OCI-LY7 (cell line): ENCODE measurements at regions not wholly inside any gene's neighbourhood (a gene's known extent, or its start where the extent isn't known, plus 50 kb on each side); places are given as distances from the start of the nearest gene placed in this dataset.

Experiments
- BruUV-seq: library from RNA; stranded (reverse); fragments of 400-500 nt; replicated peaks from 2 replicates; lab custom pipeline; 2021; lab: Mats Ljungman, UMichigan
- CTCF ChIA-PET: fragments of 300-600 bp; sonication (Branson Sonifier 250); formaldehyde crosslinking; loops from one replicate; lab custom pipeline; 2022; ENCODE audit warnings: antibody characterized with exemption; ENCODE audit not compliant: unreplicated experiment; lab: Charles Lee
- POLR2A ChIA-PET: fragments of 300-600 bp; sonication (Branson Sonifier 250); formaldehyde crosslinking; loops from one replicate; lab custom pipeline; 2022; ENCODE audit warnings: antibody characterized with exemption; lab: Charles Lee
- DNase-seq: peaks from one replicate; pipeline ENCODE4 v3.0.0-alpha.2; 2015; ENCODE audit warnings: low spot score
- H2AFZ ChIP-seq: fragments of 200-600 bp; sonication (generic), shearing (Covaris generic); 2 replicates; pipeline ENCODE4 v1.6.1; 2014; ENCODE audit warnings: mild to moderate bottlenecking, antibody characterized with exemption, low read length, moderate library complexity
- H3K27ac ChIP-seq: fragments of 200-600 bp; sonication (generic); 2 replicates; pipeline ENCODE4 v1.5.1; 2014; ENCODE audit warnings: mixed run types, low read depth, mild to moderate bottlenecking, moderate library complexity, low read length, inconsistent platforms; ENCODE audit not compliant: poor library complexity, severe bottlenecking
- H3K36me3 ChIP-seq: fragments of 200-600 bp; sonication (generic); 2 replicates; pipeline ENCODE4 v1.6.1; 2014; ENCODE audit warnings: mild to moderate bottlenecking, antibody characterized with exemption, low read length, moderate library complexity, mixed read lengths; ENCODE audit not compliant: insufficient read depth
- H3K4me1 ChIP-seq: fragments of 200-600 bp; sonication (generic); 2 replicates; pipeline ENCODE4 v1.5.1; 2014; ENCODE audit warnings: mild to moderate bottlenecking, low read length; ENCODE audit not compliant: insufficient read depth, poor library complexity, severe bottlenecking
- H3K4me2 ChIP-seq: fragments of 200-600 bp; sonication (generic); 2 replicates; pipeline ENCODE4 v1.6.1; 2014; ENCODE audit warnings: mild to moderate bottlenecking, low read length
- H3K4me3 ChIP-seq: fragments of 200-600 bp; sonication (generic); 2 replicates; pipeline ENCODE4 v1.5.1; 2014; ENCODE audit warnings: mild to moderate bottlenecking, low read depth, low read length; ENCODE audit not compliant: poor library complexity, severe bottlenecking
- H3K79me2 ChIP-seq: fragments of 200-600 bp; sonication (generic); 2 replicates; pipeline ENCODE4 v1.6.1; 2016; ENCODE audit warnings: low read depth, mild to moderate bottlenecking, low read length, moderate library complexity, mixed read lengths; ENCODE audit not compliant: insufficient read depth
- H3K9me2 ChIP-seq: fragments of 200-600 bp; sonication (generic); 2 replicates; pipeline ENCODE4 v1.6.1; 2016; ENCODE audit warnings: mild to moderate bottlenecking, low read length, mixed read lengths; ENCODE audit not compliant: insufficient read depth
- H3K9me3 ChIP-seq: fragments of 200-600 bp; sonication (generic); 2 replicates; pipeline ENCODE4 v1.6.1; 2014; ENCODE audit warnings: mild to moderate bottlenecking, mixed run types, low read length, mixed read lengths
- H4K20me1 ChIP-seq: fragments of 200-600 bp; sonication (generic); 2 replicates; pipeline ENCODE4 v1.6.1; 2014; ENCODE audit warnings: mild to moderate bottlenecking, antibody characterized with exemption, low read length, moderate library complexity, mixed read lengths; ENCODE audit not compliant: insufficient read depth
- EZH2phosphoT487 ChIP-seq: fragments of 200-600 bp; sonication (generic); IDR thresholded peaks from 2 replicates; pipeline ENCODE4 v1.6.1; 2018; ENCODE audit warnings: low read depth, borderline replicate concordance, mild to moderate bottlenecking, mixed run types, antibody characterized with exemption, low read length, moderate library complexity, mixed read lengths
- intact Hi-C: fragments of 100-400 bp; cut with micrococcal nuclease; formaldehyde crosslinking; loops from one replicate; pipeline ENCODE4 v1.10.0; 2022; ENCODE audit not compliant: unreplicated experiment
- TF ChIP-seq, protein P1 (sequence below): fragments of 200-600 bp; sonication (generic); conservative IDR thresholded peaks from 2 replicates; pipeline ENCODE4 v1.5.1; 2014; ENCODE audit warnings: mild to moderate bottlenecking, antibody characterized with exemption, low read length, moderate library complexity, mixed read lengths

DNA sequence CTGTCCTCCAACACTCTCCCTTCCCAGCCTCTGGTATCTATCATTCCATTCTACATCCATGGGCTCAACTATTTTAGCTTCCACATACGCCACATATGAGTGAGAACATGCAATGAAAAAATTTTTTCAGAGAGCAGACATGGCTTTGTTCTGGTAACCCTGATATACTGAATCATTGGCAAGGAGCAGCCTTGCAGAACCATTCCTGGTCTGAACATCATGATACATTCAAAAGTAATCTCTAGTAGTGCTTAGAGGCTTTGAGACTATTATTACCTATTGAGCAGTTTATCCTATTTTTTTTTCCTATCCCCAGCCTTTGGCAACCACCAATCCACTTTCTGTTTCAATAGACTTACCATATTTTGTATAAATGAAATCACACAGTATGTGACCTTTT lies 393.1 kb upstream of the KCNH7 start:
- DNase-seq: no peak
- H2AFZ ChIP-seq: no peak overlapping the region
- ChIA-PET CTCF (no interaction called here), POLR2A (no interaction called here)
- H3K36me3 ChIP-seq: no peaks in the 10 kb centered on the region
- H3K9me2 ChIP-seq: no peaks in the 10 kb centered on the region
- BruUV-seq: no TSS peak
- no peak for TF ChIP-seq EZH2phosphoT487
- TF ChIP-seq, protein P1, sequence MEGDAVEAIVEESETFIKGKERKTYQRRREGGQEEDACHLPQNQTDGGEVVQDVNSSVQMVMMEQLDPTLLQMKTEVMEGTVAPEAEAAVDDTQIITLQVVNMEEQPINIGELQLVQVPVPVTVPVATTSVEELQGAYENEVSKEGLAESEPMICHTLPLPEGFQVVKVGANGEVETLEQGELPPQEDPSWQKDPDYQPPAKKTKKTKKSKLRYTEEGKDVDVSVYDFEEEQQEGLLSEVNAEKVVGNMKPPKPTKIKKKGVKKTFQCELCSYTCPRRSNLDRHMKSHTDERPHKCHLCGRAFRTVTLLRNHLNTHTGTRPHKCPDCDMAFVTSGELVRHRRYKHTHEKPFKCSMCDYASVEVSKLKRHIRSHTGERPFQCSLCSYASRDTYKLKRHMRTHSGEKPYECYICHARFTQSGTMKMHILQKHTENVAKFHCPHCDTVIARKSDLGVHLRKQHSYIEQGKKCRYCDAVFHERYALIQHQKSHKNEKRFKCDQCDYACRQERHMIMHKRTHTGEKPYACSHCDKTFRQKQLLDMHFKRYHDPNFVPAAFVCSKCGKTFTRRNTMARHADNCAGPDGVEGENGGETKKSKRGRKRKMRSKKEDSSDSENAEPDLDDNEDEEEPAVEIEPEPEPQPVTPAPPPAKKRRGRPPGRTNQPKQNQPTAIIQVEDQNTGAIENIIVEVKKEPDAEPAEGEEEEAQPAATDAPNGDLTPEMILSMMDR: no peak
- no peaks in the 10 kb centered on the region for H3K4me1 ChIP-seq
- H3K27ac ChIP-seq: no peak overlapping the region
- H3K4me3 ChIP-seq: no peak overlapping the region
- H3K9me3 ChIP-seq: no peaks in the 10 kb centered on the region
- no peak overlapping the region for H3K4me2 ChIP-seq
- no peaks in the 10 kb centered on the region for H3K79me2 ChIP-seq
- intact Hi-C loops: no loop called here
- no peaks in the 10 kb centered on the region for H4K20me1 ChIP-seq

DNA sequence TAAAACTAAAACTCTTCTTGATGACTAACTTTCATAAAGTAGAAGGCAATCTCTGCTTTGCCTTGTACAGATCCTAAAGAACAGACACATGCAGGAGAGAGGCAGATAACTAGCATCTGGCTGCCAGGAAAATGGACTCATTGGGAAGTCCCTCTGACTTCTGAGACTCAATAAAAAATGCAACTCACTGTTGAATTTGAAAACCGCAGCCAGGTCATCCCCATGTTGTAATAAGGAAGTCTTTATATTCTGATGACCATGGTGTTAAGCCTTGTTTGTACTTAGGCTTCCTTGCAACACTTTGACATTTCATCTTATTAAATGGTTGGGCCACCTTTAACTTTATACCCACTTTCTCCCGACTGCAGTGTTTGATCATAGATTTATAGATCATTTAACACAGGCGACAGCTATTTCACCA lies 375.1 kb upstream of the KCNH7 start:
- Histone ChIP-seq H3K9me2 (no peaks in the 10 kb centered on the region), H3K36me3 (no peaks in the 10 kb centered on the region), H3K4me2 (no peak overlapping the region), H2AFZ (no peak overlapping the region), H3K79me2 (no peaks in the 10 kb centered on the region), H3K27ac (no peak overlapping the region), H3K4me3 (no peak overlapping the region), H4K20me1 (no peaks in the 10 kb centered on the region), H3K4me1 (no peaks in the 10 kb centered on the region), H3K9me3 (no peaks in the 10 kb centered on the region)
- BruUV-seq: no TSS peak
- POLR2A ChIA-PET: interaction anchor here (0.7 kb wide), 1 partner anchor 26 kb away, joined by 3 read pairs; no protein-coding TSS in a partner anchor
- no peak for DNase-seq
- intact Hi-C loops: no loop called here
- TF ChIP-seq, protein P1: no peak
- TF ChIP-seq EZH2phosphoT487: no peak
- CTCF ChIA-PET: no interaction called here

DNA sequence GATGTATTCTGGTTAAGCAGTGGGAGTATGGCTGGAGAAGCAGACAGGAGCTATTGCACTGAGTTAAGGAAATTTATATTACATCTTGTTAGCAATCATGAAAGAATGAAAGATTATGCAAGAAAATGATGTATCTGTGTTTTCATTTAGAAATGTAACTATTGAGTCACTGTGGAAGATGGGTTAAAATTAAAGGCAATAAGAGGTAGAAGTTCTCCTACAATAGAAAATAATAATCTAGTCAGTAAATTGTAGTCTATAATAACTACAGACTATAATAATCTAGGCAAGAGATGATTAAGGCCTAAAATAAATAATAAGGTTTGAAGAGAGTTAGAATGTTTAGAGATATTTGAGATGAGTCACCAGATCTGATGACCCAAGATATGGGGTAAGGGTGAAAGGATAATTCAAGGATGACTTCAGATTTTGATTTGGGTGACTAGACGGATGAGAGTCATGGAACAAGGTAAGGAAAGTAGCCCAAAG lies 371.9 kb upstream of the KCNH7 start:
- no peak overlapping the region for H3K4me3 ChIP-seq
- no peaks in the 10 kb centered on the region for H3K9me3 ChIP-seq
- no peak for DNase-seq
- H3K79me2 ChIP-seq: no peaks in the 10 kb centered on the region
- no peaks in the 10 kb centered on the region for H3K36me3 ChIP-seq
- H3K27ac ChIP-seq: no peak overlapping the region
- no peak overlapping the region for H3K4me2 ChIP-seq
- POLR2A ChIA-PET: no interaction called here
- BruUV-seq: no TSS peak
- no peak overlapping the region for H2AFZ ChIP-seq
- no peaks in the 10 kb centered on the region for H4K20me1 ChIP-seq
- no peaks in the 10 kb centered on the region for H3K4me1 ChIP-seq
- CTCF ChIA-PET: no interaction called here
- no peak for TF ChIP-seq EZH2phosphoT487
- TF ChIP-seq, protein P1: no peak
- intact Hi-C loops: no loop called here
- H3K9me2 ChIP-seq: no peaks in the 10 kb centered on the region
